ENCODE measurements at regions not wholly inside any gene's neighbourhood (a gene's known extent, or its start where the extent isn't known, plus 50 kb on each side); places are given as distances from the start of the nearest gene placed in this dataset.

DNA sequence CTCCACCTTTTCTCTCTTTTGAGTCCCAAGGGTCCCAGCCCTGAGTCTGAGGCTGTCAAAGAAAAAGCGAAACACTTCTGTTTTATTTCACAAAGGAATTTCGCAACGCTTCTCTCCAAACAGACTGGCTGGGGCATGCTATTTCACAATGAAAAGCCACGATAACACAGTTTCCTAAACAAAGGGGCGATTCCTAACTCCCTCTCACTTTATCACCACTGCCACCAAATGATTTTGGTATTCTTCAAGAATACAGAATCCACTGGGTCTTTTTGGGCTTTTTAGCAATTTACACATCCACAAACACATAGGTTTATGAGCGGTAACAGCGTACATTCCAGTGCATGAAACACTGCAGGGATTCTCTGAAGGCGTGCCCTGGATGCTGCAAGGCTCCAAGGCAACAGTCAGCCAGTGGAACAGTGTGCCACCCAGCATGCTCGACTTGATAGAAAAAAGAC lies 161.2 kb downstream of the DAD1 start:
- no peaks in the 10 kb centered on the region for H3K4me1 Mint-ChIP-seq
- no peak for DNase-seq
- H3K27me3 Mint-ChIP-seq: no peaks in the 10 kb centered on the region
- no peak overlapping the region for H3K27ac Mint-ChIP-seq
- no peaks in the 10 kb centered on the region for H3K36me3 Mint-ChIP-seq (ENCODE audit: low read depth)
- ChIA-PET POLR2A (no interaction called here), CTCF (no interaction called here)
- H3K9me3 Mint-ChIP-seq: no peaks in the 10 kb centered on the region
- H3K4me3 Mint-ChIP-seq: no peak overlapping the region

- Mint-ChIP-seq H3K4me1 (no peaks in the 10 kb centered on the region), H3K9me3 (no peaks in the 10 kb centered on the region), H3K4me3 (no peak overlapping the region), H3K36me3 (ENCODE audit: low read depth) (no peaks in the 10 kb centered on the region), H3K27me3 (no peaks in the 10 kb centered on the region), H3K27ac (no peak overlapping the region)
- no peak for DNase-seq
- ChIA-PET CTCF (no interaction called here), POLR2A (no interaction called here)
Observed at GRCh38 chr14:22426711-22427110, 162.3 kb downstream of the DAD1 start.

GRCh38 chr14:22423958-22424357 lies 165.1 kb downstream of the DAD1 start:
- H3K27ac Mint-ChIP-seq: no peak overlapping the region
- CTCF ChIA-PET: no interaction called here
- H3K4me3 Mint-ChIP-seq: no peak overlapping the region

DNA sequence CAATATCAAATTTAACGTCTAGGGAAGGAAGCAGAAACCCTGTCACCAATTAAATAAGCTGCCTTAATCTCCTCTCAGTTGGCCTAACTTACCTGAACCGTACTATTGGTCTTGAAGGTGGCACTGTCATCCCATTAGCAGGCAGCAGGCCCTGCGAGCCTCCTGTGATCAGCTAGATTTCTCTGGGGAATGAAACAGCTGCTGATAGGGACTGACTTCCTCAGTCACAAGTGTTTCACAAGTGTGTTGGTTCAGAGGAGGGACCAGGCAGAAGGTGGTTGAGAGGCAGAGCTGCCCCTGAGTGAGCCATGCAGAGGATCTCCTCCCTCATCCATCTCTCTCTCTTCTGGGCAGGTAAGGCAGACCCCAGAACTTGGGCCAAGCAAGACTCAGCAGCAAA lies 166.8 kb downstream of the DAD1 start:
- Mint-ChIP-seq H3K27ac (no peak overlapping the region), H3K9me3 (no peaks in the 10 kb centered on the region), H3K36me3 (ENCODE audit: low read depth) (no peaks in the 10 kb centered on the region), H3K4me3 (no peak overlapping the region), H3K4me1 (no peaks in the 10 kb centered on the region), H3K27me3 (no peaks in the 10 kb centered on the region)
- POLR2A ChIA-PET: no interaction called here
- DNase-seq: no peak
- CTCF ChIA-PET: no interaction called here

More at GRCh38 chr14:22423958-22424357, 165.1 kb downstream of the DAD1 start:
- no peak for DNase-seq
- Mint-ChIP-seq H3K36me3 (ENCODE audit: low read depth) (no peaks in the 10 kb centered on the region), H3K27me3 (no peaks in the 10 kb centered on the region), H3K4me1 (no peaks in the 10 kb centered on the region), H3K9me3 (no peaks in the 10 kb centered on the region)
- POLR2A ChIA-PET: no interaction called here

DNA sequence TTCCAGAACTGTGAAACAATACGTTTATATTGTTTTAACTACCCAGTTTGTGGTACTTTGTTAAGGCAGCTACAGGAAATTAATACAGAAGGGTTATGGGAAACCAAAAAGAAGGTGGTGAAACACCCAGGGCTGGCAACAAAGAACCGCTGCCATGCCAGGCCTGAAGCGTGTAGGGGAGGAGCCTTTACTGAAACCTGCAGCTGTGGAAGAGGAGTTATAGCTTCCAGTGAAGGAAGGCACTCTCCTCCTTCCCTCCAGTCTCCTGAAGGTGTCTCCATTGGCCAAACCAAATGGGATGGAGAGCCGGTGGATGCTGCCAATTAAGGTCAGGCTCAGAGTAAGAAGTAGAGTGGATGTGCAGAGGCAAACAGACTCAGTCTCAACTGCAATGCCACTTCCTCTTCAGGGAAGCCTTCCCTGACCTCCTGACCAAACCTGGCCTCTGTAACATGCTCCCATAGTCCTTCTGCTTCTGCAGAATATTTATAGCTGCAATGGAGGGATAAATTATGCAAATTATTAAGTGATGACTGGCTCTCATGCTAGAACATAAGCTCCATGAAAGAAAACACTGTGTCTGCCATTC lies 168.3 kb downstream of the DAD1 start:
- POLR2A ChIA-PET: no interaction called here

GRCh38 chr14:22419620-22420019 lies 169.4 kb downstream of the DAD1 start:
- no peak overlapping the region for H3K4me3 Mint-ChIP-seq
- H3K36me3 Mint-ChIP-seq (ENCODE audit: low read depth): no peaks in the 10 kb centered on the region
- ChIA-PET CTCF (no interaction called here), POLR2A (no interaction called here)
- no peak for DNase-seq
- no peak overlapping the region for H3K27ac Mint-ChIP-seq
- H3K27me3 Mint-ChIP-seq: no peaks in the 10 kb centered on the region
- H3K9me3 Mint-ChIP-seq: no peaks in the 10 kb centered on the region
- H3K4me1 Mint-ChIP-seq: no peaks in the 10 kb centered on the region

More for the DNA sequence above, 168.3 kb downstream of the DAD1 start:
- DNase-seq: no peak
- H3K4me3 Mint-ChIP-seq: no peak overlapping the region
- H3K36me3 Mint-ChIP-seq (ENCODE audit: low read depth): no peaks in the 10 kb centered on the region
- H3K27ac Mint-ChIP-seq: no peak overlapping the region
- H3K27me3 Mint-ChIP-seq: no peaks in the 10 kb centered on the region
- CTCF ChIA-PET: no interaction called here
- H3K4me1 Mint-ChIP-seq: no peaks in the 10 kb centered on the region
- H3K9me3 Mint-ChIP-seq: no peaks in the 10 kb centered on the region

- ChIA-PET CTCF (no interaction called here), POLR2A (no interaction called here)
- H3K4me1 Mint-ChIP-seq: no peaks in the 10 kb centered on the region
- DNase-seq: no peak
- H3K27ac Mint-ChIP-seq: no peak overlapping the region
- H3K27me3 Mint-ChIP-seq: no peaks in the 10 kb centered on the region
- H3K9me3 Mint-ChIP-seq: no peaks in the 10 kb centered on the region
- H3K4me3 Mint-ChIP-seq: no peak overlapping the region
- no peaks in the 10 kb centered on the region for H3K36me3 Mint-ChIP-seq (ENCODE audit: low read depth)
Observed at GRCh38 chr14:22418631-22419030, 170.4 kb downstream of the DAD1 start.

- ChIA-PET CTCF (no interaction called here), POLR2A (no interaction called here)
- no peaks in the 10 kb centered on the region for H3K36me3 Mint-ChIP-seq (ENCODE audit: low read depth)
- no peak for DNase-seq
- no peak overlapping the region for H3K27ac Mint-ChIP-seq
- no peaks in the 10 kb centered on the region for H3K9me3 Mint-ChIP-seq
- no peaks in the 10 kb centered on the region for H3K4me1 Mint-ChIP-seq
- no peak overlapping the region for H3K4me3 Mint-ChIP-seq
- no peaks in the 10 kb centered on the region for H3K27me3 Mint-ChIP-seq
Observed at GRCh38 chr14:22417914-22418313, 171.1 kb downstream of the DAD1 start.

GRCh38 chr14:22416193-22416592 lies 172.8 kb downstream of the DAD1 start:
- ChIA-PET CTCF (no interaction called here), POLR2A (no interaction called here)
- H3K4me1 Mint-ChIP-seq: no peaks in the 10 kb centered on the region
- H3K27me3 Mint-ChIP-seq: no peaks in the 10 kb centered on the region
- no peaks in the 10 kb centered on the region for H3K9me3 Mint-ChIP-seq
- H3K4me3 Mint-ChIP-seq: no peak overlapping the region
- H3K27ac Mint-ChIP-seq: no peak overlapping the region
- no peak for DNase-seq
- H3K36me3 Mint-ChIP-seq (ENCODE audit: low read depth): no peaks in the 10 kb centered on the region

- no peaks in the 10 kb centered on the region for H3K36me3 Mint-ChIP-seq (ENCODE audit: low read depth)
- no peak overlapping the region for H3K27ac Mint-ChIP-seq
- CTCF ChIA-PET: no interaction called here
Observed at GRCh38 chr14:22415605-22415959, 173.4 kb downstream of the DAD1 start.

GRCh38 chr14:22414876-22415604 lies 174.0 kb downstream of the DAD1 start:
- Mint-ChIP-seq H3K27ac (no peak overlapping the region), H3K27me3 (no peaks in the 10 kb centered on the region), H3K4me3 (no peak overlapping the region), H3K9me3 (no peaks in the 10 kb centered on the region), H3K36me3 (ENCODE audit: low read depth) (no peaks in the 10 kb centered on the region), H3K4me1 (no peaks in the 10 kb centered on the region)
- POLR2A ChIA-PET: no interaction called here
- DNase-seq: no peak
- CTCF ChIA-PET: no interaction called here

More at GRCh38 chr14:22415605-22415959, 173.4 kb downstream of the DAD1 start:
- Mint-ChIP-seq H3K9me3 (no peaks in the 10 kb centered on the region), H3K4me3 (no peak overlapping the region), H3K4me1 (no peaks in the 10 kb centered on the region), H3K27me3 (no peaks in the 10 kb centered on the region)
- POLR2A ChIA-PET: no interaction called here
- DNase-seq: no peak

DNA sequence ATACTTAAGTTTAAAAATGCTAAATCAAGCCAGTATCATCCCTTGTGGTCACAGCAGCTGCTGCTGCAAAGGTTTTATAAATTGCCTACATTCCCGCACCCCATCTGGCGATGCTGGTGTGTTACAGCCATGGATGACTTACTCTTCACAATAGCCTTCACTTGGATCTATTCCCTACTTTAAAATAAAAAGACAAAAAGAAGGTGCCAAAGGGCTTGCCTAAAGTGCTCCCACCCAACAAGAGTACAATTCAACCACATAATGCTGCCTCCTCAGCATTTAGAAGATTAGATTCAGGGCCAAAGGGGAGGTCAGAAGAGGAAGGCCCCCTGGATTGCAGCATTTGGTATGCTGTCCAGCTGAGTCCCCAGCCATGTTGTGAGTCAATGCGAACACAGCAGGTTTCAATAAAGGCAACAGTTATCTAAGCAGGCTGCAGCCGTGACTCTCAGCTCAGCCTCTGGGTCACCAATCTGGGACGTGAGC lies 176.1 kb downstream of the DAD1 start:
- H3K4me1 Mint-ChIP-seq: no peaks in the 10 kb centered on the region
- H3K36me3 Mint-ChIP-seq (ENCODE audit: low read depth): no peaks in the 10 kb centered on the region
- H3K4me3 Mint-ChIP-seq: no peak overlapping the region
- ChIA-PET CTCF (no interaction called here), POLR2A (no interaction called here)
- H3K9me3 Mint-ChIP-seq: no peaks in the 10 kb centered on the region
- no peak for DNase-seq
- no peaks in the 10 kb centered on the region for H3K27me3 Mint-ChIP-seq
- no peak overlapping the region for H3K27ac Mint-ChIP-seq

DNA sequence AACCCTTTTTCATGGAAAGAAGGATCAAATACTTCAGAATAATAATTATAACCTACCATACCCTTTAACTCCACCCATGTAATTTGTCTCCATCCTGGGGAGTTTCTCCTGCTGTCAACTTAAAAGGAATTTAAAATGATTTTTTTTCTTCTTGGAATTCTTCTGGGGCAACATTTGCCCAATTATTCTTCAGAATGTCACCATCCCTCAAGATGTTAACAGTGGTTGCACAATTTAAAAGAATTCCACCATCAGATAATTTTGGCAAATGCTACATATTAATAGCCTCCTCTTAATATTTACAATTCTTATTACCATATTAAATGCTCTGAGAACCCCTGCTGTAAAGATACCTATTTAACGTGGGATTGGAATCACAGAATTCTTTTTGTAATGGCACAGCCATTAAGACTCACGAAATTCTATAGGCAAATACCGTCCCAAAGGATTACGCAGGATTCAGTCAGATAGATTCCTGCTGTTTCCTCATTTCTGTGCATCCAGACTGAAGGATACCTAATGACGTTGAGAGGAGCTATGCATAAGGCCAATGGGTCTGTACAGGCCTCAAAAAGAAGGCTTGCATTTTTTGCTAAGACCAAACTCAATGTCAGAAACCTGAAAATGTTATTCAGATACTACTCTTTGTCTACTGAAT lies 177.5 kb downstream of the DAD1 start:
- CTCF ChIA-PET: no interaction called here
- no peak overlapping the region for H3K4me3 Mint-ChIP-seq

DNA sequence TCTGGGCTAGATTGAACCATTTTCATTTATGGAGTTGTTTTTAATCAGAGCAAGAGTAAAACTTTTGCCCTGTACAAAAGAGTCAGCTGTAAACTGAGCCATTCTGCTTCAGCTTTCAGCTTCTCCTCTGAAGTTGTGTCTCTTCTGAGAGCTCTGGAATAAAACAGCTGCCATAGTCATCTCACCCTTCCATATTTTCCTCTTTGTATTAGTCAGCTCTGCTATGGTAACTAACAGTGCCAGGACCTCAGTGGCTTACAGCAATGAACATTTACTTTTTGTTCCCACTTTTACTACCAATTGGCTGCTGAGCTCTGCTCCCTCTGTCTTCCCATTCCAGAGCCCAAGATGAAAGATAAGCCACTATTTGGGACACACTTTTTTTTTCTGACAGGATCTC lies 178.5 kb downstream of the DAD1 start:
- DNase-seq: no peak
- Mint-ChIP-seq H3K4me3 (no peak overlapping the region), H3K4me1 (no peaks in the 10 kb centered on the region), H3K27ac (no peak overlapping the region), H3K27me3 (no peaks in the 10 kb centered on the region), H3K36me3 (ENCODE audit: low read depth) (no peaks in the 10 kb centered on the region), H3K9me3 (no peaks in the 10 kb centered on the region)
- CTCF ChIA-PET: no interaction called here
- POLR2A ChIA-PET: no interaction called here

More for the DNA sequence above, 177.5 kb downstream of the DAD1 start:
- no peaks in the 10 kb centered on the region for H3K27me3 Mint-ChIP-seq
- POLR2A ChIA-PET: no interaction called here
- no peaks in the 10 kb centered on the region for H3K4me1 Mint-ChIP-seq
- no peaks in the 10 kb centered on the region for H3K9me3 Mint-ChIP-seq
- no peak overlapping the region for H3K27ac Mint-ChIP-seq
- no peak for DNase-seq
- no peaks in the 10 kb centered on the region for H3K36me3 Mint-ChIP-seq (ENCODE audit: low read depth)
